Dermis blood vessel endothelial cell (primary cell): ENCODE measurements at regions not wholly inside any gene's neighbourhood (a gene's known extent, or its start where the extent isn't known, plus 50 kb on each side); places are given as distances from the start of the nearest gene placed in this dataset.

ENCODE experiments used
- DNase-seq: peaks from one replicate; pipeline ENCODE4 v3.0.0; 2010

- no peak for DNase-seq
Measured at GRCh38 chr10:1928606-1929005, 191.3 kb upstream of the ADARB2 start.

GRCh38 chr10:1923998-1924397, 186.7 kb upstream of the ADARB2 start:
- no peak for DNase-seq

GRCh38 chr10:1923586-1923985, 186.3 kb upstream of the ADARB2 start:
- no peak for DNase-seq

GRCh38 chr10:1920941-1921340, 183.6 kb upstream of the ADARB2 start:
- no peak for DNase-seq

- DNase-seq = no peak
Measured at GRCh38 chr10:1920127-1920526, 182.8 kb upstream of the ADARB2 start.

GRCh38 chr10:1911771-1912170, 174.4 kb upstream of the ADARB2 start:
- no peak for DNase-seq

GRCh38 chr10:1903982-1904381, 166.7 kb upstream of the ADARB2 start:
- no peak for DNase-seq

GRCh38 chr10:1896153-1896552, 158.8 kb upstream of the ADARB2 start:
- no peak for DNase-seq

GRCh38 chr10:1895691-1896090, 158.4 kb upstream of the ADARB2 start:
- DNase-seq = no peak

- DNase-seq = no peak
Measured at GRCh38 chr10:1894912-1895311, 157.6 kb upstream of the ADARB2 start.

GRCh38 chr10:1893941-1894340, 156.6 kb upstream of the ADARB2 start:
- DNase-seq = no peak

GRCh38 chr10:1886039-1886438, 148.7 kb upstream of the ADARB2 start:
- DNase-seq = no peak

- DNase-seq = no peak
Measured at GRCh38 chr10:1882728-1883127, 145.4 kb upstream of the ADARB2 start.

- no peak for DNase-seq
Measured at GRCh38 chr10:1882180-1882579, 144.9 kb upstream of the ADARB2 start.

- no peak for DNase-seq
Measured at GRCh38 chr10:1881636-1882035, 144.3 kb upstream of the ADARB2 start.

- DNase-seq = no peak
Measured at GRCh38 chr10:1874533-1874932, 137.2 kb upstream of the ADARB2 start.

- DNase-seq = no peak
Measured at GRCh38 chr10:1873661-1874315, 136.5 kb upstream of the ADARB2 start.

GRCh38 chr10:1872151-1872726, 134.9 kb upstream of the ADARB2 start:
- DNase-seq = no peak

GRCh38 chr10:1870491-1870890, 133.2 kb upstream of the ADARB2 start:
- no peak for DNase-seq

- DNase-seq = no peak
Measured at GRCh38 chr10:1869861-1870260, 132.5 kb upstream of the ADARB2 start.

GRCh38 chr10:1860351-1860750, 123.0 kb upstream of the ADARB2 start:
- DNase-seq = no peak

- DNase-seq = no peak
Measured at GRCh38 chr10:1858547-1858946, 121.2 kb upstream of the ADARB2 start.

- DNase-seq = no peak
Measured at GRCh38 chr10:1858048-1858447, 120.7 kb upstream of the ADARB2 start.

- no peak for DNase-seq
Measured at GRCh38 chr10:1855911-1856310, 118.6 kb upstream of the ADARB2 start.

GRCh38 chr10:1854271-1854670, 116.9 kb upstream of the ADARB2 start:
- no peak for DNase-seq
